HFF-Myc (cell line): ENCODE measurements at regions not wholly inside any gene's neighbourhood (a gene's known extent, or its start where the extent isn't known, plus 50 kb on each side); places are given as distances from the start of the nearest gene placed in this dataset.

Experiments used
- DNase-seq: peaks from one replicate; pipeline ENCODE4 v3.0.0-alpha.2; 2011; ENCODE audit warnings: low read depth; ENCODE audit errors: extremely low read depth
- H3K4me3 ChIP-seq: replicated peaks from 2 replicates; pipeline ENCODE4 v1.5.1; 2011; ENCODE audit warnings: low read depth, mild to moderate bottlenecking, control low read depth, low read length
- TF ChIP-seq, protein P1 (sequence below): IDR thresholded peaks from 2 replicates; pipeline ENCODE4 v1.5.1; 2012; ENCODE audit warnings: mild to moderate bottlenecking, low read depth, low read length, control low read depth; ENCODE audit errors: missing control alignments

DNA sequence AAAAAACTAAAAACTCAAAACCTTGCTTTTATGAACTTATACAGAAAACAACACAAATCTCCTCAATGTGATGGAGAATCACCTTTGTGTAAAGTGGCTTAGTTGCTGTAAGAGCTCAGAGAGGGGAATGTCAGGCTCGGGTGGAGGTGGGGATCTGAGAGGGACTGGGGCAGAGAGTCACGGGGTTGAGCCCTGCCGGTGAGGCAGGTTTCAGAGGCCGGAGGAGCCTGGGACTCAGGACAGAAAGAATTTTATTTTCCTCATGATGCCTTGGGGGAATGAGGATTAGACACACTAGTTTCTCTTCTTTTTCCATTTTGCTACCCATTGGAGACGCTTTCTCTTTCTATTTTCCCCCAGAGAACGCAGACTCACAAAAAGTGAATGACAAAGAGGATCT, 252.3 kb upstream of the FOXQ1 start:
- DNase-seq: no peak
- TF ChIP-seq, protein P1, sequence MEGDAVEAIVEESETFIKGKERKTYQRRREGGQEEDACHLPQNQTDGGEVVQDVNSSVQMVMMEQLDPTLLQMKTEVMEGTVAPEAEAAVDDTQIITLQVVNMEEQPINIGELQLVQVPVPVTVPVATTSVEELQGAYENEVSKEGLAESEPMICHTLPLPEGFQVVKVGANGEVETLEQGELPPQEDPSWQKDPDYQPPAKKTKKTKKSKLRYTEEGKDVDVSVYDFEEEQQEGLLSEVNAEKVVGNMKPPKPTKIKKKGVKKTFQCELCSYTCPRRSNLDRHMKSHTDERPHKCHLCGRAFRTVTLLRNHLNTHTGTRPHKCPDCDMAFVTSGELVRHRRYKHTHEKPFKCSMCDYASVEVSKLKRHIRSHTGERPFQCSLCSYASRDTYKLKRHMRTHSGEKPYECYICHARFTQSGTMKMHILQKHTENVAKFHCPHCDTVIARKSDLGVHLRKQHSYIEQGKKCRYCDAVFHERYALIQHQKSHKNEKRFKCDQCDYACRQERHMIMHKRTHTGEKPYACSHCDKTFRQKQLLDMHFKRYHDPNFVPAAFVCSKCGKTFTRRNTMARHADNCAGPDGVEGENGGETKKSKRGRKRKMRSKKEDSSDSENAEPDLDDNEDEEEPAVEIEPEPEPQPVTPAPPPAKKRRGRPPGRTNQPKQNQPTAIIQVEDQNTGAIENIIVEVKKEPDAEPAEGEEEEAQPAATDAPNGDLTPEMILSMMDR: no peak
- no peak overlapping the region for H3K4me3 ChIP-seq

DNA sequence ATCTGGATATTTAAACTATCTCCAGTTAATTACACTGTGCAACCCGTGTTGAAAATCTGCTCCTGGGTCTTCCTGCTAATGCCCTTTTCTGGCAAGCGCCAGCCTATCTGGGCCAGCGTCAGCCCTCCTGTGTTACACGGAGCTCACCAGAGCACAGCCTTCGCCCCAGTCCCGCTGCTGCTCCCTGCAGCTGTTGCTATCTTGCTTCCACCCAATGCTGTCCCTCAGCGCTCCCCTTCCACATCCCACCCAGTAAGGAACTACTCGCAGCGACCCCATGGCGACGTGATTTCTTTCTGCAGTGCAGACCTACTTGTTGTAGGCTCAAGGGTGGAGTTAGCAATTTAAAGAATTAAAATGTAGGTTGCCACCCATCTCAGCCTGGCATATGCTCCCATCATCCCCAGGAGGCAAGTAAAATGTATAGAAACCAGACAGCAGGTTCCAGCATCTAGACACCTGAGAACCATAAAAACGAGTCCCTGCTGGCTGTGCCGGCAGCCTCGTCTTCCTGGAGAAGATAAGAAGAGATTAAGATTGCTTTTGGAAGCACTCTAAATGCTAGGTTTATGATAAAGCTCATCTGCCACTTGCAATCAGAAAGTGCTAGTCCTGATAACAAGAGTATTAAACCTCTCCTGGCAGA, 254.3 kb upstream of the FOXQ1 start:
- DNase-seq: no peak
- TF ChIP-seq, protein P1: no peak
- H3K4me3 ChIP-seq: no peak overlapping the region

DNA sequence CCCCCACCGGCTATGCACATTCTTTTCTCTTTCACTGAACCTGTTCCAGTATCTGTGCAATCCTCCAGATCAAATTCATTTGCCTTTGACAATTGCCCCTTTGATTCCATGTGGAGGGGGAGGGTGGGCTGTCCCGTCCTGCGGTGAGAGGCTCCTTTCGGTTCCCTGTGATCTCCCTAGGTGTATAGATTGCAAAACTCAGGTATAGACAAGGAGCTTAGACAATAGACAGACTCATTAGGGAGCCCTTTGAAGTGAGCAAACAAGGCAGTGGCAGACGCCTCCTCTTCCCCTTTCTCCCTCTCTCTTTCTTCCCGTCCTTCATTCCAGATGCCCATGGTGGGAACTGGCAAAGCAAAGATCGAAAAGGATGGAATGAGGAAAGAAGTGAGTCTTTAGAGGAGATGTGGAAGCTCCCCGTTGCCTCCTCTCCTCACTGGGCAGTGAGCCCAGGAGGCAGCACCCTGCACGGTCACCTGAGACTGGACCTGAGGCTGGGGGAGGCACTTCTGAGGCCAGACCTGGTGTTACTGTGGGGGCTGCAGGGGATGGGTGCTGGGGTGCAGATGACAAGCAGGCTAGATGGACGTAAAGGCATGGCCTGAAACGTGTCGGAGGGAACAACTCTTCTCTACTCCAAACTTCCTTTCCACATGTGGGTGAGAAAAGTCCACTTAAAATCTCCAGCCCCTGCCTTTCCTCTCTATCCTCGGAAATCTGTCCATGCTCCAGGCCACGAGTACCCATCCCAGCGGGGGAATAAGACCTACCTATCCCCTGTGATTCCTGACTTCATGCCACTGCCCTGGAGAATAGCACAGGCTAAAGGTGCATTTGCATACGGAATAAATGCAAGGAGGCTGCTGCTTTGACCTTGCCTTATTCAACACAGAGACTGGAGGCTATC, 256.6 kb upstream of the FOXQ1 start:
- DNase-seq: no peak
- TF ChIP-seq, protein P1: no peak
- no peak overlapping the region for H3K4me3 ChIP-seq

DNA sequence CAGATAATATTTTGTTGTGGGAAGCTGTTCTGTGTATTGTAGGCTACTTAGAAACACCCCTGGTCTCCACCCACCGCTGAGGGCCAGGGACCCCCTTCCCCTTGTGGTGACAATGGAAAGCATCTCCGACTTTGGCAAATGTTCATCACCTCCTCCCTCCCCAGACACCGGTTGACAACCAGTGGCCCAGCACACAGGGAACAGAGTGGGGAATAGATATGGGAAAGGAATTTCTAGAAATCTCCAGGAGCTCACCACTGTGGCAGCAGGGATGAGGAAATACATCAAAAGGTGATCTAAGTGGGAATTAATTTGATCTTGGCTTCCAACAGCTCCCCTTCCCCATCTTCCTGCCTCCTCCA, 257.3 kb upstream of the FOXQ1 start:
- no peak overlapping the region for H3K4me3 ChIP-seq
- TF ChIP-seq, protein P1: no peak
- no peak for DNase-seq

DNA sequence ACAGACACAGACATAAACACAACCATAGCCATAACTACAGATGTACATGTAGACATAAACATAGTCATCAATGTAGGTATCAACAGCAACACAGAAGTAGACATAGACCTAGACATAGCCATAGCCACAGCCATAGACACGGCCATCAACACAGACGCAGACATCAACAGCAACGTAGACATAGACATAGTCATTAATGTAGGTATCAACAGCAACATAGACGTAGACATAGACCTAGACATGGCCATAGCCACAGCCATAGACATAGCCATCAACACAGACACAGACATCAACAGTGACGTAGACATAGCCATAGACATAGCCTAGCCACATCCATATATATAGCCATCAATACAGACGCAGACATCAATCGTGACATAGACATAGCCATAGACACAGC, 258.3 kb upstream of the FOXQ1 start:
- TF ChIP-seq, protein P1: no peak
- no peak for DNase-seq
- no peak overlapping the region for H3K4me3 ChIP-seq

DNA sequence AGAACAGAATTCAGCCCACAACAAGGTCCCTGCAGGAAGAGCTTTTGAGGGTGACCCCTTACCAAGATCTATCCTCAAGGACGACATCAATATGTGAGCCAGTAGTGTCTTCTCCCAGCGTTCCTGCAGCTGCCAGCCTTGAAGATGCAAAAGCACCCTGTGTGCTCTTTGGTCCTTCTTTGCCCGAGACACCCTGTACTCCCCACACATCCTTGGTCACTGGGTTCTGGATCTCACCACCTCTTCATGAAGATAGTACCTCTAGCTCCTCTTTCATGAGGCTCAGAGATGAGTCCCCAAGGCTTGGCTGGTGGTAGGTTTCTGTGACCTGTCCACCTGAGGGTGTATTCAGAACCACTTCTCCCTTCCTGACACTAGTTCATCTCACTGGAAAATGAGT, 259.6 kb upstream of the FOXQ1 start:
- H3K4me3 ChIP-seq: no peak overlapping the region
- DNase-seq: no peak
- TF ChIP-seq, protein P1: no peak

DNA sequence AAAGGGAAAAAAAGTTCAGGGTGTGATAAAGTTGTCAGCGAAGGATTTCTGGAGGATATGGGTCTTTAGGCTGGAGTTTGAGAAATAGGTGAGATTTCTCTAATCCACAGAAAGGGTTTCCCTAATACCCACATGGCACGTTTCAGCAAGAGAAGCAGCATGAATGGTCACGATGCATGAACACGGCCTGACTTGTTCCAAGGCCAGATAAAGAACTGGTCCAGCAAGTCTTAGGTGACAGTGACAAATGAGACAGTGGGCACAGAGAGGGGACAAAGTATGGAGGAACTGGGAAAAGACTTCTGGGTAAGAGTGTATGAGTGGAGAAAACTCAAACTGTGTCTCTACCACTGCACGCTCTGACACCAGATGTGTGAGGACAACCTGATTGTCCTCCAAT, 262.0 kb upstream of the FOXQ1 start:
- no peak overlapping the region for H3K4me3 ChIP-seq
- TF ChIP-seq, protein P1: no peak
- no peak for DNase-seq
